Stimulated activated CD4-positive, alpha-beta T cell treated with anti-CD3 and anti-CD28 coated beads, Interleukin-12 subunit alpha, Interleukin-12 subunit beta, amount 100 ng/mL, for 4 hours (primary cell): ENCODE measurements at regions not wholly inside any gene's neighbourhood (a gene's known extent, or its start where the extent isn't known, plus 50 kb on each side); places are given as distances from the start of the nearest gene placed in this dataset.

Experiments
- DNase-seq: peaks from one replicate; pipeline ENCODE4 v3.0.0-alpha.2; 2020

DNA sequence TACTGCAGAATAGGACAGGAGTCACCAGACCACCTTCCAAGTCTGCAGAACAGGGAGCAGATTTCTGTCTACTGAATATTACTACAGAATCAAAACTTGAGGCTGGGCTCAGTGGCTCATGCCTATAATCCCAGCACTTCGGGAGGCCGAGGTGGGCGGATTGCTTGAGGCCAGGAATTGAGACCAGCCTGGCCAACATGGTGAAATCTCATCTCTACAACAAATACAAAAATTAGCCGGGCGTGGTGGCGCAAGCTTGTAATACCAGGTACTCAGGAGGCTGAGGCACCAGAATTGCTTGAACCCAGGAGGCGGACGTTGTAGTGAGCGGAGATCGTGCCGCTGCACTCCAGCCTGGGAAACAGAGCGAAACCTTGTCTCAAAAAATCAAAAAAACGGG is 710.8 kb upstream of the WWC1 start:
- DNase-seq: no peak

DNA sequence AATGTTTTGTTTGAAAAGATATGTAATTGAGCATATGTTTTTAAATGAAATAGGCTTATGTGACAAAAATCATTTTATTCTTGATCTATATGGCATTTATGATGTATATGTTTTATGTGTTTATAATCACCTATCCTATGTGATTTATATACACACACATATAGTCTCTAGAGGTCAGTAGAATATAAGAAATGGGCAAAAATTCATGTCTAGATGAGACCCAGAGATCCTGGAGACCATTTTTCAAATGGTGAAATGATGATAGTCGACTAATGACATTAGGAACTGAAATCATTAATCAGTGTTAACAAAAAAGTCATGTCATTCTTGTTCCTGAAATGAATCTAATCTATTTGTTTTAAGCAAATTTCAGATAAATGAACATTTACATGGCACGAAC is 709.2 kb upstream of the WWC1 start:
- no peak for DNase-seq

DNA sequence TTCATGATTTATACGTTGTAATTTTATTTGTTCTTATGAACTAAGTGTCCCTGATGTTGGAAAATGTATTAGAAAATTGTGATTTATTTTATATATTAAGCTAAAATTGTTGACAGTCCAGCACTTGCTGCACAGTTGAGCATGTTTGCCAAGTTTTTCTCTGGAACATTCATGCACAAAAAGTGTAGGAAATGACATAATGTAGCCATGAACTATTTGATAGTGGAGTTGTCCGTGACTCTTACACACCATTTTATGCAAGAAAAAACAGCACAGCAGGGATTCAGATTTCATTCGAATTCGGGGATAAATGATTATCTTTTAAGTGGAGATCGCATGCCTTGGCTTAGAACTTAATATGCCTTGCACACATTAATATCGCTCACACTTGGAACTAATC is 708.6 kb upstream of the WWC1 start:
- no peak for DNase-seq

DNA sequence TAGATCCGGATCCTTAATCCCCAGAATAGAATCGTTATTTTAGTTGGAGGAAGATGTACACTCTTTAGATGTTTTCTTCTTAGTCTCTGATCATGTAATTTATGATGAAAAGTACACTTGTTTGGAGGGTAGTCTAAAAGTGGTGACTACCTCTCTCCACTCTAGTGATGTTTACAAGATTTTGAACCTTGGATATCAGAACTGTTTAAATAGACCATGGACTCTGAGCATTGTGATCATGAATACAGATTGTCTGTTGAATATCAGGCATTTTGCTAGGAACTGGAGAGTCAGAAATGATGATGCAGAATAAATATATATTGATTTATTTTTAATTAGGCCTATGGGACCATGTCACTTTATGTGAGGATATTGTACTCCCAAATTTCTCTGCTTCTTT is 706.3 kb upstream of the WWC1 start:
- no peak for DNase-seq

DNA sequence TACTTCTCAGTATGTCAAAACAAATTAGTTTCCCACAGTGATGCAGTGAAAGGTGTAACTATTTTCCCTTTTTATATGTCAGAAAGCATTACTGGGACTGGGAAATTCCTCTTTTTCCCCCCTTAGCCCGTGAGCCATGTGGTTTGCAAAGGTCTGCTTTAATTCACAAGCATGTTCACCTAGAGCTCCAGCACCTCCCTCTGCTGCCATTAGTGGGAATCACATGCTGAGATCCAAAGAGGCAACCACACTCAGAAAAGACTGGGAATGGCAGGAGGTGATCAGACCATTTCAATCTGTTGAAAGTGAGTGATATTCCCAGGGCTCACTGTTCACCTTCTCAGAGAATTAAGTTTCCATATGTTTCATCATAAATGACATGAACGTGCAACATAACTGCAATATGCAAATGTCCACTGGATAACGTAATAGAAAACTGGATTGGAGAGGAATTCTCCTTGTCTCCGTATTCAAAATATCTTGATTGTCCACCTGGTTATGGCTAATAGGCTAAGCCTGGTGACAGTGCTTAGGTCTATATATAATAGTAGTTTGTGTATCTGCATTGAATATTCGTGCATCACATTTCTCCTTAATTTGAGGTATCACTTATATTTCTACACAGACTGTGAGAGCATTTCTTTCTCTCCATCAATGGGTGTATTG is 703.5 kb upstream of the WWC1 start:
- DNase-seq: no peak

DNA sequence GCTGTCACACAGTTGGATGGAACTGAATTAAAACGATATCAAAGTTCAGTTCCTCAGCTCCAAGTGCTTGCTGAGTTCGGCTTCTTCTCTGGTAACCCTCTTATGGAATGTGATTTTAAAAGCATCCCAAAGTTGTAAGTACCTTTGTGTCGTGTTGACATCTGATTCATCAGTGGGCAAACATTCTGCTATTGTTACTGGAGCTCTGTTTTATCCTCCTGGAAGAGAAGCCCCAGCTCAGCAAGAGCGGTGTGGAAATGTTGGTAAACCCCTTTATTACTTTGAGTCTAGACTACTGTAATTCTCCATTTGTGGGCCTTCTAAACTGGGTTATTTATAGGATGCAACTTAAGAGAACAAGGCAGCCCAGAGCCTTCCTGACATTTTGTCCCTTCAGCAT is 699.3 kb upstream of the WWC1 start:
- DNase-seq: no peak

DNA sequence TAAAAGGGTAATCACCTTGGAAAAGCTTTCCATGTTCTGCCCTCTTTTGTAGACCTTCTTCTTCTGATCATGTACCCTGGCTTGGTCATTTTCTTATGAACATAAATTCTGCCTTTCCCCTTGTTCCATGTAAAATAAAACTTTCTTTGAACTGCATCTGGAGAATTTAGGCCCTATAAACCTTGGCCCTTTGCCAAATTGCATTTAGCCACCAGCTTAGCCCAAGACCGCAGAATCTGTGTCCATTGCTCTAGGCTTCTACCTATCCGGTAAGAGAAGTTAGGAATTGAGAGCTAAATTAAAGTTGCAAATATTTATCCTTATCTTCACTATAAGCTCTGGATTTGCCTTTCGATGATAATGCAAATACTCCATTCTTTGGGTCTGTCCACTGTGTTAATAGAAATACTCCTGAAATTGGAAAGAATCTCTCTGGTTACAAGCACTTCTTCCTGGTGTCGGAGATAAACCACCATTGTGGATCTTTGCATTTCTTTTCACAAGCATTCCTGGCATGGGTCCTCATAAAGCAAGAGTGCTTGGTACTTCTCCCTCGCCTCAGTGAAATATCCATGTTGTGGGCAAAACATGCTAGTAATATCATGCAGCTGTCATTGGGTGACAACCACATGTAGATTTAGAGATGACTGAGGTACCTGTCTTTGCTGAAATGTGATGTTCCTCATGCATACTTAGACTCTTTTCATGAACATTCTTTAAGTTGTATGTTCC is 698.0 kb upstream of the WWC1 start:
- no peak for DNase-seq

DNA sequence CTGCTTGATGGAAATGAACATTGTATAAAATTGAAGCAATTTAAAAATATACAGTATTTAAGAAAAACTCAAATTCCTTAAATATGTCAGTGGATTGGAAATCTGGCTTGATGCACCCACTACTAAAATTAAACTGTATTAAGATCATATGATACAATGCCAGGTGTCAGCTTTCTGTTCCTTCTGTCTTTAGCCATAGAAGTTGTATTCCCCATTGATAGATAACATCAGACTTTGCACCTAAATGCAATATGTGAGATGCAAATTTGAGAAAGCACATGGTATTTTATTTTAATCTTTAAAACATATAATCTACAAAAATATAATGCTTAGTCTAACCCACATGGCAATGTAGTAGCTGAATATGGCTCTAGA is 697.4 kb upstream of the WWC1 start:
- DNase-seq: no peak

DNA sequence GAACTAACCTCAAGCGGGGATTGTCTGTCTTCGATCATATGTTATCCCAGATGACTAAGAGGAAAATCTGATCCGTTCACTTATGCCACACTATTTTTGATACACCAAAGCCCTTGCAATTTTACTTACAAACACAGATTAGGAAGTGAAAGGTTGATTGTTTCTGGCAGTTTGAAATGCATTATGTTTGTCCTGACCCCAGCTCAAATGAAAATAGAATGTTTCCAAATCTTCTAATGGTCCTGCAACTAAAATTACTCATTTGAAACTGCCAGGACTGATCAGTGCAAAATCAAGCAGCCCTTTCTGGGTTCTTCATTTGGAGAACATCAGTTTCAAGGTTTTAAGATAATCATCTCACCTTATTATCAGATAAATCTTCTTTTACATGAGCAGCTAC is 696.7 kb upstream of the WWC1 start:
- no peak for DNase-seq

DNA sequence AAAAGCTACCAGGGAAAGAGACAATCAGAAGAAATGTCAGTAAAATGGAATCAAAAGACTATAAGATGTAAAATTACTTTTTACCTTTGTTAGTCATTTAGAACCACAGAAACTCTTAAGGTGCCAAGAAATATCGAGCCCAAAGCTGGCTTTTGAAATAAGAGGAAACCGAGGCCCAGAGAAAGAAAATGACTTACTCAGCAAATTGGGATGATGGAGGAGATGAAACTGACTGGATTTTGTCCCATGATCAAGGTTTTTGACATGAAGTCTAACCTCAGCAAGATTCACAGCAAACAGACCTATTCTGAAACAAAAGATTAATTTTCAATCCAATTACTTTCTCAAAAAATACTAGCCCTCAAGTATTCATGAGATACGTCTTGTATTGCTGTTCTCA is 696.2 kb upstream of the WWC1 start:
- no peak for DNase-seq

DNA sequence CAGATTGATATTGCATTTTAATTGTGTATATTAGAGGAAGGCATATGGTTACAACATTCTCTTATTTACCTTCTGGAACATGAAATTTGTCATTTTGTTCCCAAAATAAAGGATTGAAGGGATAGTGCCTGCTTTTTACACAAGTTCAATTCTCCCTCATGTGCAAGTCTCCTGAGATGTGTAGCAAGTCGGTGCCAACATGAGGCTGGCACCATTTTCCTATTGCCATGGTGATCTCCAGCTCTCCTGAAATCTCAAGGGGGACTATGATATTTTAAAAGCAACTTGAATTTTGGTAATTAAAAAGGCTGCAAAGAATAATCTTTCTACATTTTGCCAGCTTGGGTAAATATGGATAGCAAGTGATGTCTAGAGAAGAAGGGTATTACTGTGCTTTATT is 693.3 kb upstream of the WWC1 start:
- DNase-seq: no peak

DNA sequence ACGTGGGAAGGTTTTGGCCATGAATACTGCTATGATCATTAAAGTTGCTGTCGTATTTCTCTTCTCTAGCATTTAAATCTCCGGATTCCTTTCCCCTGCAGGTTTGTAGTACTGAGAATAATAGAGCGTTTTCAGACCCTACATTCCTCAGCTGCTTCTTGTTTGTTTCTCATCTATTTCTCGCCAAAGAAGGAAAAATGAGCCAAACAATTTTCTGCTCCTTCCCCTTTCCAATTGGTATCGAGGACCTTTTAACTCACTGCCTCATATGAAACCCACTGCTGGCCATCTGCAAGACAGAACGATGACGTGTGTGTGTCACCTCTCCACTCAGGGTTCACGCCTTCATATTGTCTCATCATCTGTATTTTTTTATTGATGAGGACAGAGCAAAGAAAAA is 689.4 kb upstream of the WWC1 start:
- DNase-seq: no peak

DNA sequence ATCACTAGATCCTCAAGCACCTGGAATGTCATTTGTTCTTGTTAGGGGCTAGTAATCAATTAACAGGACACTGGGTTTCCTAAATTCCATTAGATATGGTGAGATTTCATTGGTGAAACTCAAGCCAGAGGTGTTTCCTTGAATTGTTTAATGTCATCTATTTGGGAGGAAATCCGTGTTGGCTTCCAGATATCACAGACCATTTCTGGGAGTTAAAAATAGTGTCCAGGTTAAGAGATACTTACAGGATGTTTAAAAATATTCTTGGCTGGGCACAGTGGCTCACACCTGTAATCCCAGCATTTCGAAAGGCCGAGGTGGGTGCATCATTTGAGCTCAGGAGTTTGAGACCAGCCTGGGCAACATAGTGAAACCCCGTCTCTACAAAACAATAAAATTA is 688.3 kb upstream of the WWC1 start:
- DNase-seq: no peak

DNA sequence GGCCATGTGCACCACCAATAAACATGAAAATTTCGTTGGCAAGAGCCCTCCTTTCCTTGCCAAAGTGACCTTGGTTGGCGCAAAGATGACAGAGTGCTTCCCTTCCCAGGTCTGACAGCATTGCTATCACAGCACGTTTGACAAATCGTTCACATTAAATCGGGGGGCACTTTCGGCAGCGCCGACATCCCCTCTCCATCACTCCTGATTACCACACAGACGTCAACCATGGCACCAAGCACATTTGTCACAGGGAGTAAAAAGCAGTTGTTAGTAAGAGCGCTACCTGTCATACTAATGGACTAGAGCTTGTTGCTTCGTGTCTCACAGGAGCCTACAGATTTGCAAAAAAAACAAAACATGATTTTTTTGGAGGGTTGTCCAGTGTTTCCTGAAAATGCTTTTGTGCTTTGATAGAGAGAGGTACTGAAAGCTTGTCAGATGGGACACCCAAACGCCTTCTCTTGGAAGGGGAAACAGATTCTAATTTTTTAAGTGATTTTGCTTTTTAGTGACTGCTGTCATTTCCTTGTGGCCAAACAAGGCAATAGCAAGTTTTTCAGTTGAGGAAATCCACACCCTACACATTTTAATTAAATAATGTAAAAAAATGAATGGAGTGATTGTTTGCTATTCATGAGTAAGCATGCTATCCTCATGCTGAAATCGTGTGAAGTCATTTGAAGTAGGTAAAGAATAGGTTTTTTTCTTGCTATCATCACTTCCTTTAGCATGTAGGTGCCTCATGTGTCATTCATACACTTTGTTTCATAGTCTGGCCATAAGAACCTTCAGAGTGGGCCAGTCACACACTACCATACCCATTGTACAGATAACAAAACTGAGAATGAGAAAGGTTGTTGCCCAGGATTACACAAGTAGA is 682.8 kb upstream of the WWC1 start:
- no peak for DNase-seq

DNA sequence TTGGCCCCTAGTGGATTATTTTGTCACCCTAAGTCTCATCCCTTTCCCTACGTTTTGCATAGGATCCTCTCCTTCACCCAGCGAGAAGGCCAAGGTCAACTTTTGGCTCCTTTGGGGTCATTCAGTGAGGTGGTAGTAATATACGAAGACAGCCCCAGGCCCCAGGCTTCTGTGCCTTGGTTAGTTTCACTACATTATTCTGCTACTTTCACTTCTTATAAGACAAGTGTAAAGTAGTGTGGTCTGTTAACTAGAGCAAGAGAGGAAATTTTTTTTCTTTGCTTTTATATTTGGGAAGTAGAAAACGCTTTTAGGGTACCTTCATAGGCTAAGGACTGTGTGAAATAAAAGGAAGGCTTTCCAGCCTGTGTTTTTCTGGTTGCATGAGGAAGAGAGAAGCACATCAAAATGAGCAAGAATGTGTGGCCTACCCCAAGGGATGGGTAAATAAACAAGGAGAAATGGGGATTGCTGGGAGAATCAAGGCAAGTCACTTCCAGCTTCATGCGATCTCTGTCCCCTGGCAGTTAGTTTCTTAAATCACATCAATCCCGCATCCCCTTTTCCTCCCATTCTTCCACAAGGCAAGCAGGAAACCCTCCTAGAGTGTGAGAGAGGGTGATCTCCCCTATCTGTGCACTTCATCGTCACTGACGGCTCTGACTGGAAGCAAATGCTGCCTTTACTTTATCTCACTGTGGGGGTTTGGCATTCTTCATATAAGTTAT is 677.0 kb upstream of the WWC1 start:
- DNase-seq: no peak

DNA sequence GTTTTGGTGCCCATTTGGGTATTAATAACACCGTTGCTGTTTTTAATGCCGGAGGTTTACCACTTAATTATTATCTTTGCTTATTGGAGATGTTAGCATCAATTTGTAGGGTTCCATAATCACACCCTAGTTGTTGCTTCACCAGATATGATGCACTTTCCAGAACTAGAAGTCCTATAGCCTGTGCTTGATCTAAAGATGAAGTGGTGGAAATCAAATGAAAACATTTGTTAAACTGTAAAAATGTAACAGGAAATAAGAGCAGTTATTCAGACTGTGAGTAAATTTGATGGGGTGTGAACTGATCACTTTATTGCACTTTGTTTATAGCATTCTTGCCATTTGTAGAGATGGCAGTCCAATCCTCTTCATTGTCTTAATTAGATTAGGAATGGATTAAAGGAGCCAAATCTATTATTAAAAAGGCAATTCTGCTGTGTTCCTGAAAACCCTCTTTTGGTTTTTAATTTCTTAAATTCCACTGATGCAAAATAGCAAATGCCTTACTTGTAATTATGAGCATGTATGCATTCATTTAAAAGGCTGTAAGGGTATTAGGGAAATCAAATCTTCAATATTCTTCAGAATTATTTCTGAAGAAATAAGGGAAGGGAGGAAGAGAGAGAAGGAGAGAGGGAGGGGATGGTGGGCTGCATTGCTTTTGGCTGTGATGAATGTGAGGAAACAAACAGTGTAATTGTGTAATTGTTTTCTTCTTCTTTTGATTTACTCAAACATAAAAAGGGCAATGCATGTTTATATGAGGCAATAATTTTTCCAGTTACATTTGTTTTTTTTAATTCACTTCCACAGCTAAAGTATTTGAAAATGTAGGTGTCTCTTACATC is 675.2 kb upstream of the WWC1 start:
- no peak for DNase-seq

DNA sequence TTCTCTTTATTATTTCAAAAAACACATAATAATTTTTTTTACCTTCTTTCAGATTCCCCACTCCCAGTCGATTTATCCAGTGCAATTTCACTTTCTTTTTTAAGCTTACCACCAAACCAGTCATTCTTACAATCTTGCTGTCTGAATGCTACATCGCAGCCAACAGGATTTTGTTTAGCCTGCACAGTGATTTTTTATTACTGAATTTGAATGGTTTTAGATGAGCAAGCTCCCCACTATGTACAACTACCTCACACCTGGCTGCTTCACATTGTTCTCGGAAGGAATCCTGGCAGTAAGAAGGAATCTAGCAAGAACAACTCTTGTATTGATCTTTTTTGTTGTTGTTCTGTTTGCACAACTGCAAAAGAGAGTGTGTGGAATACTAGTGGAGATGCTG is 668.1 kb upstream of the WWC1 start:
- DNase-seq: no peak

DNA sequence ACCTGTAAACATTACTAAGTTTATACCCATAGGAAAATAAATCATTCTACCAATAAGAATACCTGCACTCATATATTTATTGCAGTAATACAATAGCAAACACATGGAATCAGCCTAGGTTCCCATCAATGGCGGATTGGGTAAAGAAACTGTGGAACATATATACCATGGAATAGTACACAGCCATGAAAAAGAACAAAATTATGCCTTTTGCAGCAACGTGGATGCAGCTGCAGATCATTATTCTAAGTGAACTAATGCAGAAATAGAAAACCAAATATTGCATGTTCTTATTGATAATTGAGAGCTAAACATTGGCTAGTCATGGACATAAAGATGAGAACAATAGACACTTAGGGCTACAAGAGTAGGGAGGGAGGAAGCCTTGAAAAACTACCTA is 667.4 kb upstream of the WWC1 start:
- DNase-seq: no peak

DNA sequence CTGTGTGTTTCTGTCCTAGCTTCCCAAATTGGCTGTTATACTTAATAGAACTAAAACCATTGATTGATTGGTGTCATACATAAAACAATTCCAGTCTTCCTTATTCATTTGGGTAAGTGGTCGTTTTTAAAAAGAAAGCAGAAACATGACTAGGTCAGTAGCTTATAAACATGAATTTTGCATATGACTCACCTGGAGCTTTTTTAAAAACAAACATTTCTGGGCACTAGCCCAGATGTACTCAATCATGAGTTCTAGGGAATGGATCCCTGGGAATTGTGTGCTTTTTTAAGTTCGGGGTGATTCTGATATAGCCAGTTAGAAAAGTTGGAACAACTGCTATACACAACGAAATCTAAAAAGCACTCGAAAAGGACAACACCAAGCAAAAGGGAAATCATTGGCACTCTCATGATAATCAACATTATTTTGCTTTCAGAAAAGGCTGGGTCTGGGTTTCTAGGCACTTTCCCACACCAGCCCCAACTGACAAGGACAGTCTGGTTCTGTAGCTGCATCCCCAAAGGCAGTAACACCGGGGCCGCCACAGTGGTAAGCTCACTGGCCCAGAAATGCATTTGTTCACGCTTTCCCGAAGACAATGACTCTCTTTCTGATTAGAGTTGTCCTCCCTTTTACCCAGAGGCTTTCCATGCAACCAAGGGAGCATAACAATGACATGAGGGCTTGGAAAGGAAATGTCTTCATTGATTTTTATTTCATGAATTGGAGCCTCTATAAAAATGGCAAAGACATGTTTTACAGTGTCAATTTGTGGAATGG is 664.9 kb upstream of the WWC1 start:
- DNase-seq: no peak

DNA sequence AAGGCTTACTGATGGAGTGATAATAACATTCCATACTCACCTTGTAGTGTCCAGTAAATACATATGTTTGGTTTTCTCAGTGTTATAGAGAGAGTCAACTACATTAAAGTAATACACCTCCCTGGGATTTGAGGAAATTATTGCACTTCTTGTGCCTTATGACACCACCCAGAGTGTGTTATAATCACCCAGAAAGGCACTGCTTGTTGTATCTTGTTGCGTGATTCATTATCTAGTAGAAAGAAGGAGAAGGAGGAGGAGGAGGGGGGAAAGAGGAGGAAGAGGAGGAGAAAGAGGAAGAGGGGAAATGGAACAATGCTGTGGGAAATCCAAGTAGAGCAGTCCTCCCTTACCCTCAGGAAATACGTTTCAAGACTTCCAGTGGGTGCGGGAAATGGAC is 661.8 kb upstream of the WWC1 start:
- no peak for DNase-seq

DNA sequence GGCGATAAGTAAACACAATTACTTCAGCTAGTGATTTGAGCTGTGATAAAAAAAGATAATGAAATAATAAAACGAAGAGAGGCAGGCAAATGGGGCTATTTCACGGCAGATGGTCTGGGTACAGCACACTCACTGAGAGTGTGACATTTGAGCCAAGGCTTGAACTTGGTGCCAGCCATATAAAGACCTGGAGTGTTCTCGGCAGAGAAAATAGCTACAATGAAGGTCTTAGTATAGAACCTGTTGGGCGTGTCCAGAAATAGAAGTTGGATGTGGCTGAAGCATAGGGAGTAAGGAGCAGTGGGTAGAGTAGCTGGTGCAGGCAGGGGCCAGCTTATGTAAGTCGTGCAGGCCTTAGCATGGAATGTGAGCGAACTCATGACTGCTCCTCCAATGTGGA is 660.3 kb upstream of the WWC1 start:
- no peak for DNase-seq

DNA sequence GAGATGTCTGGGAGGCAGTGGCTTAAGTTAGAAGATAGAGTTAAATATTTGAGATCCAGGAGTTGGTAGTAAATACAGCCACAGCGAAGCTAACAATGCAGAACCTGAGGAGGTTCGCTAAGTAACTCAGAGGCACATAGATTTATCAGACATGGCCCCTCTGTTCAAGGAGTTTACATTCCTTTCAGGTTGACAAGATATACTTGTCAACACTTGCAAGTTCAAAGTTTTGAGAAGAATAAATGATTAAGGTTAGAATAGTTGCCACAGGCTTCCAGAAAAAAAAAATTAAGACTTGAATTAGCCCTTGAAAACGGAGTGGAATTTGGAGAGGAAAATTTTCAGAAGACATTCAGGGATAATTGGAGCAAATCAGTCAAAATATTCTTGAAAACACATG is 658.3 kb upstream of the WWC1 start:
- no peak for DNase-seq
